WI38 (cell line): ENCODE measurements at regions not wholly inside any gene's neighbourhood (a gene's known extent, or its start where the extent isn't known, plus 50 kb on each side); places are given as distances from the start of the nearest gene placed in this dataset.

Source experiments
- H3K4me3 ChIP-seq: 2 replicates; pipeline ENCODE4 v1.5.1; 2011; ENCODE audit warnings: low read depth, mild to moderate bottlenecking, control low read depth, low read length
- CTCF ChIP-seq: IDR thresholded peaks from 2 replicates; pipeline ENCODE4 v1.5.1; 2012; ENCODE audit warnings: low read depth, mild to moderate bottlenecking, control low read depth, low read length

GRCh38 chr3:20324664-20325478, 138.9 kb upstream of the SGO1 start:
- TF ChIP-seq CTCF = no peak
- H3K4me3 ChIP-seq = no peak overlapping the region

GRCh38 chr3:20323307-20323927, 137.4 kb upstream of the SGO1 start:
- H3K4me3 ChIP-seq = no peak overlapping the region

GRCh38 chr3:20322085-20322484, 136.1 kb upstream of the SGO1 start:
- TF ChIP-seq CTCF = no peak
- H3K4me3 ChIP-seq = no peak overlapping the region

More at GRCh38 chr3:20323307-20323927, 137.4 kb upstream of the SGO1 start:
- no peak for TF ChIP-seq CTCF

GRCh38 chr3:20321391-20322047, 135.5 kb upstream of the SGO1 start:
- H3K4me3 ChIP-seq = no peak overlapping the region
- TF ChIP-seq CTCF = no peak

GRCh38 chr3:20320489-20320888, 134.5 kb upstream of the SGO1 start:
- no peak overlapping the region for H3K4me3 ChIP-seq
- TF ChIP-seq CTCF = no peak

GRCh38 chr3:20319551-20319950, 133.5 kb upstream of the SGO1 start:
- TF ChIP-seq CTCF = no peak
- H3K4me3 ChIP-seq = no peak overlapping the region

GRCh38 chr3:20317616-20318015, 131.6 kb upstream of the SGO1 start:
- H3K4me3 ChIP-seq = no peak overlapping the region
- TF ChIP-seq CTCF = no peak
